CD4-positive, alpha-beta T cell treated with Interleukin-17A for 4 hours (primary cell): ENCODE measurements at regions not wholly inside any gene's neighbourhood (a gene's known extent, or its start where the extent isn't known, plus 50 kb on each side); places are given as distances from the start of the nearest gene placed in this dataset.

Experiments
- DNase-seq: peaks from one replicate; pipeline ENCODE4 v3.0.0-alpha.2; 2020; ENCODE audit warnings: mixed read lengths

GRCh38 chr16:66240631-66241395 is 125.7 kb upstream of the CDH5 start:
- no peak for DNase-seq

GRCh38 chr16:66240088-66240487 is 126.4 kb upstream of the CDH5 start:
- no peak for DNase-seq

- no peak for DNase-seq
These were observed 127.8 kb upstream of the CDH5 start for GRCh38 chr16:66238696-66239095.

- no peak for DNase-seq
These were observed 130.2 kb upstream of the CDH5 start for GRCh38 chr16:66236301-66236700.

GRCh38 chr16:66231452-66232160 is 134.9 kb upstream of the CDH5 start:
- no peak for DNase-seq

- no peak for DNase-seq
These were observed 136.8 kb upstream of the CDH5 start for GRCh38 chr16:66229651-66230050.

GRCh38 chr16:66228792-66229191 is 137.7 kb upstream of the CDH5 start:
- no peak for DNase-seq

- DNase-seq, result no peak
These were observed 138.5 kb upstream of the CDH5 start for GRCh38 chr16:66227766-66228530.

GRCh38 chr16:66226762-66227161 is 139.7 kb upstream of the CDH5 start:
- DNase-seq, result no peak

- no peak for DNase-seq
These were observed 140.8 kb upstream of the CDH5 start for GRCh38 chr16:66225696-66226095.

GRCh38 chr16:66224626-66225025 is 141.9 kb upstream of the CDH5 start:
- no peak for DNase-seq

GRCh38 chr16:66224186-66224585 is 142.3 kb upstream of the CDH5 start:
- no peak for DNase-seq

- no peak for DNase-seq
These were observed 143.2 kb upstream of the CDH5 start for GRCh38 chr16:66223176-66223780.

- no peak for DNase-seq
These were observed 143.7 kb upstream of the CDH5 start for GRCh38 chr16:66222756-66223155.

- DNase-seq, result no peak
These were observed 145.8 kb upstream of the CDH5 start for GRCh38 chr16:66220702-66221101.

- DNase-seq, result no peak
These were observed 147.0 kb upstream of the CDH5 start for GRCh38 chr16:66219491-66219890.

GRCh38 chr16:66212428-66212827 is 154.1 kb upstream of the CDH5 start:
- DNase-seq, result no peak

- DNase-seq, result no peak
These were observed 154.8 kb upstream of the CDH5 start for GRCh38 chr16:66211651-66212050.

GRCh38 chr16:66207883-66208265 is 158.6 kb upstream of the CDH5 start:
- DNase-seq, result no peak

- no peak for DNase-seq
These were observed 159.2 kb upstream of the CDH5 start for GRCh38 chr16:66207139-66207882.

- no peak for DNase-seq
These were observed 160.1 kb upstream of the CDH5 start for GRCh38 chr16:66206363-66206762.
